PC-9 (cell line): ENCODE measurements at regions not wholly inside any gene's neighbourhood (a gene's known extent, or its start where the extent isn't known, plus 50 kb on each side); places are given as distances from the start of the nearest gene placed in this dataset.

Experiments used
- BruUV-seq: library from RNA; stranded (reverse); fragments of 400-500 nt; replicated peaks from 2 replicates; lab custom pipeline; 2021; lab: Mats Ljungman, UMichigan
- CTCF ChIA-PET: fragments of 300-600 bp; sonication (Branson Sonifier 250); formaldehyde crosslinking; loops from one replicate; lab custom pipeline; 2022; ENCODE audit warnings: antibody characterized with exemption; lab: Charles Lee
- POLR2A ChIA-PET: fragments of 300-600 bp; sonication (Branson Sonifier 250); formaldehyde crosslinking; loops from one replicate; lab custom pipeline; 2022; ENCODE audit warnings: antibody characterized with exemption; ENCODE audit not compliant: unreplicated experiment; lab: Charles Lee
- DNase-seq, 2 experiments: peaks; one replicate each; pipeline versions ENCODE4 v3.0.0 to v3.0.0-alpha.2; 2015 to 2022; ENCODE audit warnings: mixed read lengths in 1 of 2
- H2AFZ ChIP-seq: fragments of 200-600 bp; sonication (generic); 2 replicates; pipeline ENCODE4 v1.8.1; 2017; ENCODE audit warnings: antibody characterized with exemption
- H3F3A ChIP-seq: fragments of 200-600 bp; sonication (generic); 2 replicates; pipeline ENCODE4 v1.8.1; 2017; ENCODE audit warnings: antibody characterized with exemption, mild to moderate bottlenecking, low read depth; ENCODE audit not compliant: insufficient read depth
- H3K27ac ChIP-seq: fragments of 200-600 bp; sonication (generic); 2 replicates; pipeline ENCODE4 v1.6.1; 2016; ENCODE audit warnings: mixed run types
- H3K27me3 ChIP-seq: fragments of 200-600 bp; sonication (generic); 2 replicates; pipeline ENCODE4 v1.6.1; 2016; ENCODE audit warnings: low read depth, mixed run types; ENCODE audit not compliant: insufficient read depth
- H3K36me3 ChIP-seq: fragments of 200-600 bp; sonication (generic); 2 replicates; pipeline ENCODE4 v1.6.1; 2016; ENCODE audit warnings: low read depth, mixed run types
- H3K4me1 ChIP-seq: fragments of 200-600 bp; sonication (generic); replicated peaks from 2 replicates; pipeline ENCODE4 v1.6.1; 2016; ENCODE audit warnings: mixed run types; ENCODE audit not compliant: insufficient read depth
- H3K4me2 ChIP-seq: fragments of 200-600 bp; sonication (generic); 2 replicates; pipeline ENCODE4 v1.6.1; 2017; ENCODE audit warnings: mixed run types
- H3K4me3 ChIP-seq: fragments of 200-600 bp; sonication (generic); 2 replicates; pipeline ENCODE4 v1.6.1; 2016; ENCODE audit warnings: mixed run types
- H3K79me2 ChIP-seq: fragments of 200-600 bp; sonication (generic); 2 replicates; pipeline ENCODE4 v1.6.1; 2017; ENCODE audit warnings: low read depth, mixed run types
- H3K9me2 ChIP-seq: fragments of 200-600 bp; sonication (generic); 2 replicates; pipeline ENCODE4 v1.8.1; 2017; ENCODE audit warnings: mild to moderate bottlenecking; ENCODE audit not compliant: insufficient read depth
- H3K9me3 ChIP-seq: fragments of 200-600 bp; sonication (generic); 2 replicates; pipeline ENCODE4 v1.8.1; 2016; ENCODE audit warnings: low read depth; ENCODE audit not compliant: insufficient read depth
- H4K20me1 ChIP-seq: fragments of 200-600 bp; sonication (generic); 2 replicates; pipeline ENCODE4 v1.8.1; 2017; ENCODE audit not compliant: insufficient read depth
- CTCF ChIP-seq: fragments of 200-600 bp; sonication (generic); conservative IDR thresholded peaks from 2 replicates; pipeline ENCODE4 v1.6.1; 2017; ENCODE audit warnings: mixed run types, antibody characterized with exemption, mild to moderate bottlenecking, moderate library complexity
- EZH2 ChIP-seq: fragments of 200-600 bp; sonication (generic); IDR thresholded peaks from 2 replicates; pipeline ENCODE4 v1.8.0; 2017; ENCODE audit warnings: antibody characterized with exemption, low read depth
- intact Hi-C: fragments of 100-400 bp; cut with micrococcal nuclease; formaldehyde crosslinking; loops from one replicate; pipeline ENCODE4 v1.10.0; 2022; ENCODE audit not compliant: unreplicated experiment

DNA sequence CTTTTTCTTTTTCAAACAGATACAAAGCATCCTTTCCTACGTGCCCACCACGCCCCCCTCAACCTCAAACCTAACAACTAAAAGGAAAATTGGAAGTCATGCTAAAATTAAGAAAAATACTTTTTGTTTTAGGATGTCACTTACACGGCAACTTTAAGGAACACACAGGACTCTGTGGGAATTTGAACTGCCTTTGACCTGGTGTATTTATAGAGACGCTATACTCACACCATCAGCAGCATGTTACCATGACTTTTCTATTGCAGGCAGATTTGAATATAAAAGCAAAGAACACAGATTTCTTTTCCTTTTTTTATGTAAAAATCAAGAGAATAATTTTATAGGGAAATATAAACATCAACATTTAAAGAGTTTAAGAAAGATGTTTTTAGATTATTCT, 198.2 kb downstream of the SIPA1L2 start:
- H3K27me3 ChIP-seq, result 0 out of 2 replicates have a peak, but pooled peaks cover 17% of the 10 kb centered on the region
- H3K27ac ChIP-seq, result no peak overlapping the region
- H3F3A ChIP-seq, result no peaks in the 10 kb centered on the region
- H3K4me2 ChIP-seq, result no peak overlapping the region
- H3K79me2 ChIP-seq, result no peaks in the 10 kb centered on the region
- no TSS peak for BruUV-seq
- H3K9me3 ChIP-seq, result no peaks in the 10 kb centered on the region
- H2AFZ ChIP-seq, result no peak overlapping the region
- ChIA-PET CTCF (no interaction called here), POLR2A (no interaction called here)
- DNase-seq, result no peak
- H3K36me3 ChIP-seq, result no peaks in the 10 kb centered on the region
- TF ChIP-seq CTCF (no peak), EZH2 (no peak)
- H4K20me1 ChIP-seq, result no peaks in the 10 kb centered on the region
- no peaks in the 10 kb centered on the region for H3K9me2 ChIP-seq
- no peak overlapping the region for H3K4me3 ChIP-seq
- intact Hi-C loops, result no loop called here
- H3K4me1 ChIP-seq, result no peaks in the 10 kb centered on the region

DNA sequence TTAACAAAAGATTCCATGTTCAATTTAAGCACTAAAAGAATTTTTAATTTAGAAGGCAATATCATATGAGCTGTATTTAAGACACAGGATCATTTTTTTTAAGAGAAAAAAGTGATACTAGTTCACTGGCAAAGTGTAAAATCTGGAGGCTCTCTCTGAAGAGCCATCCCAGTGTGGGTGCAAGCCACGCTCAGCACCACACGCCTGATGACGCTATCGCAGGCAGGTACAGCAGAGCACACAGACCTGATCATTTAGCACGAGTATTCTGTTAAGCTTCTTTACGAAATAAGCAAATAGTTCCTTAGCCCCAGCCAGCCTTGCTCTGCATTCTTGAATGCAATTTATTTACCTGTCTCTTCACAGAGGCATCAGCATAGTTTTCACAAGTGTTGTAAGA, 198.6 kb downstream of the SIPA1L2 start:
- no peaks in the 10 kb centered on the region for H4K20me1 ChIP-seq
- H3F3A ChIP-seq, result no peaks in the 10 kb centered on the region
- ChIA-PET POLR2A (no interaction called here), CTCF (no interaction called here)
- no peak overlapping the region for H3K4me2 ChIP-seq
- no peaks in the 10 kb centered on the region for H3K9me3 ChIP-seq
- H3K79me2 ChIP-seq, result no peaks in the 10 kb centered on the region
- no peak overlapping the region for H2AFZ ChIP-seq
- DNase-seq, result no peak
- H3K36me3 ChIP-seq, result no peaks in the 10 kb centered on the region
- H3K9me2 ChIP-seq, result no peaks in the 10 kb centered on the region
- no peak overlapping the region for H3K27ac ChIP-seq
- TF ChIP-seq CTCF, result no peak
- TF ChIP-seq EZH2, result no peak
- no peak overlapping the region for H3K4me3 ChIP-seq
- intact Hi-C loops, result no loop called here
- no peaks in the 10 kb centered on the region for H3K4me1 ChIP-seq
- BruUV-seq, result no TSS peak
- H3K27me3 ChIP-seq, result 0 out of 2 replicates have a peak, but pooled peaks cover 17% of the 10 kb centered on the region

DNA sequence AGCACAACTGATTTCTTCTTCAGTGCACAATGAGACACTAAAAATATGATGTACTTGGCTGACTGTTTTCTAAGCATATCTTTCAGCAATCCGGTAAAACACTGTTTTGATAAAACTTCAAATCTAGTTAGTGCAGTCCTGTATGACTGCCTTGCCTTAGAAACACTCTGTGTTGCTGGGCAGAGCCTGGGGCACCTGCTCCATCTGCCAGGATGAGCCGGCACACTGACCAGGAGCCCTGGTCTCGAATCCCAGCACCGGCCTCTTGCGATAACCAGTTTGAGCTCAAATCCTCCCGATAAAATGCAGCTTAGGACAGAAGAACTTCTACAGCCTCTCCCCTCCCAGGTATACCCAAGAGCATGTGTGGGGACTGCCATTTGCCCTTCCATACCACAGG, 199.5 kb downstream of the SIPA1L2 start:
- POLR2A ChIA-PET, result no interaction called here
- DNase-seq, result no peak

More for the DNA sequence above, 199.5 kb downstream of the SIPA1L2 start:
- Histone ChIP-seq H3K27ac (no peak overlapping the region), H3K79me2 (no peaks in the 10 kb centered on the region), H3K4me1 (no peaks in the 10 kb centered on the region), H3K4me3 (no peak overlapping the region), H3K27me3 (0 out of 2 replicates have a peak, but pooled peaks cover 17% of the 10 kb centered on the region), H2AFZ (no peak overlapping the region), H4K20me1 (no peaks in the 10 kb centered on the region), H3K9me2 (no peaks in the 10 kb centered on the region), H3K36me3 (no peaks in the 10 kb centered on the region), H3F3A (no peaks in the 10 kb centered on the region), H3K4me2 (no peak overlapping the region), H3K9me3 (no peaks in the 10 kb centered on the region)
- TF ChIP-seq CTCF (no peak), EZH2 (no peak)
- intact Hi-C loops, result no loop called here
- CTCF ChIA-PET, result no interaction called here
- no TSS peak for BruUV-seq
